ENCODE measurements at regions not wholly inside any gene's neighbourhood (a gene's known extent, or its start where the extent isn't known, plus 50 kb on each side); places are given as distances from the start of the nearest gene placed in this dataset.
A peak's percentile ranks its signal among the peaks of the same experiment; 100 is the strongest.
"Not testable (repeated sequence)": the region's sequence is repeated elsewhere in the genome, so short reads cannot be mapped to it uniquely, and the experiment has no call there.

- DNase-seq (ENCODE audit: low spot score) = no peak
Observed at GRCh38 chr3:24687671-24688070, 193.0 kb upstream of the THRB start.

DNA sequence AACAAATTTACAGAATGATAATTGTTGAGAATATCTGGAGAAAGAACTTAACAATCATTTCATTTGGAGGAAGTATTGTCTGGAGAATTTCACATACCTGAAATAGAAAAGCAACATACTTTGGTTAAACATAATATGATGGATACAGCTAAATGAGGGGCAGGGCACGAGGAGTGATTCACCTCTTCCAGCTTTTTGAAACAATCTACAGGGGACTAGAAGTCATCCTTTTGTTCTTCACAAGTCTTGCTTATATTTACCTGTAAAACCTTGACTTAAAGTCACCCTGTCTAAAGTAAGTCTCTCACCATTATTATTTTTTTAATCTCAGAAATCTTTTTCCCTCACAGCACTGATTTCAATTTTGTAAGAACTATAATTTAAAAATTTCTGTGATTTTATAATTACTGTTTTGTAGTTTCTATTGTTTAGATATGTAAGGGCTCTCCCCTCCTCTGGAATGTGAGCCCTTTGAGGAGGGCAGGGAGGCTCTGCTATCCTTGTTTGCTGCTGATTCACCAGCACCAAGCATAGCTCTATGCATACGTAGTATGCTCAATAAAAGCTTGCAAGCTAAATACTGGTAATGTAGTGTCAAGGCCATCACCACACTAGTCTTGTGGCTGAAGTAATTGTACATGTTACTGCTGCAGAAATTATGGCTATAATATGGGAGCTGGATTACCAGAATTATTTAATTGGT is 193.9 kb upstream of the THRB start:
- DNase-seq (ENCODE audit: low spot score) = peak; percentile 65

GRCh38 chr3:24689353-24689752 is 194.7 kb upstream of the THRB start:
- DNase-seq (ENCODE audit: low spot score) = no peak

DNA sequence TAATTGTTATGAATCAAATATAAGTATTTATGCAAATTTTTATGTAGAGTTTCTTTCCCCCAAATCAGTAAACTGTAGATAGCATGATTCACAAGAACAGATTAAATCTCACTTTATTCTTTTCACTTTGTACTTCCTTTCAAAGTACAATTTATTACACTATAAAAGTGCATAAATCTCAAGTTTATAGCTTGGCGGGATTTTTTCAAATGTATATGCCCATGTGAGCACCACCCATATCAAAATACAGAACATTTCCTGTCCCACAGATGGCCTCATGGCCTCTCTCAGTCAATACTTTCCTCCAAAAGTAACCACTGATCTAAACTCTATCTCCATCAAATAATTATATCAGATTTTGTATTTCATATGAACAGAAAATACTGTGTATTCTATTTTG is 196.1 kb upstream of the THRB start:
- DNase-seq (ENCODE audit: low spot score) = no peak

DNA sequence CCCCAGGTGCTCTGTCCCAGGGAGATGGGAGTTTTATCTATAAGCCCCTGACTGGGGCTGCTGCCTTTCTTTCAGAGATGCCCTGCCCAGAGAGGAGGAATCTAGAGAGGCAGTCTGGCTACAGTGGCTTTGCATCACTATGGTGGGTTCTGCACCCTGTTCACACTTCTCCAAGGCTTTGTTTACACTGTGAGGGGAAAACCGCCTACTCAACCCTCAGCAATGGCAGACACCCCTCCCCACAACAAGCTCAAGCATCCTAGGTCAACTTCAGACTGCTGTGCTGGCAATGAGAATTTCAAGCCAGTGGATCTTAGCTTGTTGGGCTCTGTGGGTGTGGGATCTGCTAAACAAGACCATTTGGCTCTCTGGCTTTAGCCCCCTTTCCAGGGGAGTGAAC is 204.4 kb upstream of the THRB start:
- not testable (repeated sequence) for DNase-seq (ENCODE audit: low spot score)

GRCh38 chr3:24704496-24704895 is 209.8 kb upstream of the THRB start:
- DNase-seq (ENCODE audit: low spot score) = peak; percentile 86

DNA sequence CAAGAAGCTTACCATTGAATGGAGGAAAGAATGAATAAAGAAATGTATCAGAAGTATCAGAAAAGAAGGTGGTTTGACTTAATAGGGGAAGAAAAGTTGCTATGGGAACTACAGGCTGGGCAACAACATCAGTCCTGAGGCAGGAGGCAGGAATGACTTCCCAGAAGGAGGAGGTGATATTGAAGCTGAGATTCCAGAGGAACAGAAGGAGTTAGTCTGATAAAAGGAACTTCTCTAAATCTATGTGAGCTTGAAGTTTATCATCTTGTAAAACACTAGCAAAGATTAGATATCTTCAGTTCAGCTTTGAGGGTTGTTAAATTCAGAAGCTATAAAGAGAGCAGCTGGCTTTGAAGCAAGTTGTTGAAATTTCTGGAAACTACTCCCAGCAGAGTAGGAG is 213.3 kb upstream of the THRB start:
- DNase-seq (ENCODE audit: low spot score) = no peak

- DNase-seq (ENCODE audit: low spot score) = peak; percentile 44
Observed at GRCh38 chr3:24709956-24710355, 215.3 kb upstream of the THRB start.

- DNase-seq (ENCODE audit: low spot score) = no peak
Observed at GRCh38 chr3:24713516-24713915, 218.9 kb upstream of the THRB start.

GRCh38 chr3:24714436-24714835 is 219.8 kb upstream of the THRB start:
- DNase-seq (ENCODE audit: low spot score) = no peak

DNA sequence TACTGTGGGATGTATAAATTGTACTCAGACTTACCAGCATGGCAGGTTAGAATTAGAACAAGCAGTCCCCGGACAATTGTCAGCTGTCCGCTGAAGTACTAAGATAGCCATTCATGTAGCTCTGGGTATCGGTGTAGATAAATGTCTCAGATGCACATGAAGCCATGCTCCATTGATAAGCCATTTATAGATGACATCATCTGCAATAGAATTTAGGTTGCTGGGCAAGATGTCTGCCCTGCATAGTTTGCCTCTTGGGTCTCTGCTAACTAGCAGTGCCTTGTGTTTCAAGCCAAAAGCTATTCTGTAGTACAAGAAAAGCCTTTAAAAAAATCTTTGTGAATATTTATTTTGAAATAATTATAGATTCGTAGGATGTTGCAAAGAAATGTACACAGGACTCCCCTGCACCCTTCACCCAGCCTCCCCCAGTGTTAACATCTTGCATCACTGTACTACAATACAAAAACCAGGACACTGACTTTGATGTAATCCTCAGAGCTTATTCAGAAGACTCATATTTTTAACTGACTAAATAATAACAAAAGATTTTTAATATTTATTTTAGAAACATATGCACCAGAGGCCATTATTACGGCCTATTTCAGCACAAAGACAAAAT is 220.6 kb upstream of the THRB start:
- DNase-seq (ENCODE audit: low spot score) = no peak

- DNase-seq (ENCODE audit: low spot score) = no peak
Observed at GRCh38 chr3:24722087-24722486, 227.4 kb upstream of the THRB start.

- DNase-seq (ENCODE audit: low spot score) = no peak
Observed at GRCh38 chr3:24725514-24726255, 231.0 kb upstream of the THRB start.

DNA sequence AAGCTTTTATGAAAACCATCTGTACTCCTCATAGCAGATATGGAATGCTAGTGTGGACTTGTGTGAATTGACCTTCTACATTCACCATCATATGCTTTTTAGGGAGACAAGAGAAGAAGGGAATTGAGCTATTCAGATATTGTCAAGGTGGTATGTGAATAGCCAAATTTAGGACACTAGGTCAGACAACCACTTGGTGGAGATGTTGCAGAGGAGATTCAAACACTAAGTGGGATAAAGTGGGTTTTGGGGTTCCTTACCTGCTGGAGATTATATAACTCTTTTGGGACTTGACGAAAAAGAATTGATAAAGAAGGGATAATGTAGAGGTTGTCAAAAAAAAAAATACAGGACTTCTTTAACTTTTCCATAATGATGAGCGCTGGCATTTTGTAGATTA is 231.8 kb upstream of the THRB start:
- no peak for DNase-seq (ENCODE audit: low spot score)

- no peak for DNase-seq (ENCODE audit: low spot score)
Observed at GRCh38 chr3:24730173-24730572, 235.5 kb upstream of the THRB start.

- DNase-seq (ENCODE audit: low spot score) = no peak
Observed at GRCh38 chr3:24734019-24734418, 239.4 kb upstream of the THRB start.

DNA sequence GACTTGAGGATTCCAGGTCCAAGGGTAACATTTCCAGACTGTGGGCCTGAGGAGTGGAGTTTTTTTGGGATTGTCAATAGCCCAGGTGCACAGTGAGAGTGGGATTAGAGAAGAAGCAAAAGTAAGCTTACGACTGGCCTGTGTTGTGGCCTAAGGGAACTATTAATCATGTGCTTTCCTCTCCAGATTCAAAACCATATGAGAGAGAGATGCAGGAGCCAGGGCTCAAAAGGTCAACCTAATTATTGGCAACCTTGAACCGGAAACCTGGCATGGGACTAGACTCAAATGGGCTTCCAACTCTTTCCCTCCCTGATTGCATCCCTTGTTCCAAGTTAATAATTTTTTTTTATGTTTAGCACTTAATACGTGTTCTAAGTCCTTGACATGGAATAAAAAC is 242.1 kb upstream of the THRB start:
- DNase-seq (ENCODE audit: low spot score) = no peak

GRCh38 chr3:24740326-24740725 is 245.7 kb upstream of the THRB start:
- DNase-seq (ENCODE audit: low spot score) = no peak

DNA sequence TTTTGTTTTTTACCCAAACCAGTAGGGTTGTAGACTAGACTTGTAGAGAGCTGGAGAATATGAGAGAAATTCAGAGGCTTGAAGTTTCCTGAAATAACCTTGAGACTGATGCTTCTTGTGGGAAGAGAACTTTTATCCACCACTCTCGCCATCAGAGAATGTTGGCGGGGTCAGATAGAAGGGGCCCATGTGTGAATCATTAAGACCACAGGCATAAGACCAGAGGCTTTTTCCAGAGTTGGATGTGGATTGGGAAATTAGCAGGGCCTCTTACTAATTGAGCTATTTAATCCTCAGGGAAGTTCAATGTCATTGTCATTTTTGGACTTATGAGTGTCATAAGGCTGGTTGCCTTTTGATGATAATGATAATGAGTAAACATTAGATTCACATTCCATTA is 246.9 kb upstream of the THRB start:
- no peak for DNase-seq (ENCODE audit: low spot score)

DNA sequence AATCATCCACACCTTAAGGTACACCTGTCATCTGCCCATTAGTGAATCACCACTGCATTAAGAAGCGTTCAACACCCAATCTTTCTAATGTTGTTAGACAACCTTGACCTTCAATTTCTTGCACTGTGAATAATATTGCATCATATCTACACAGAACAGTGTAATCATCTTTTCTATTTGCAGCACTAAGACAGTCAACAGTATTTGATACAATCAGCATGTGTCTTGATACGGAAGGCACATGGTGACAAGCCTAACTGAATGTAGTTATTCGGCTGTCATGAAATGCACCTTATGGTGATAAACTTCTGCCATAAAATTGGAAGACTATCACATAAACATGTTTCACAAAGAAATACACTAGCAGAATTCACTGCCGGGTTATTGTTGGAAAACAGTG is 253.9 kb upstream of the THRB start:
- DNase-seq (ENCODE audit: low spot score) = no peak

- DNase-seq (ENCODE audit: low spot score) = no peak
Observed at GRCh38 chr3:24751020-24751419, 256.4 kb upstream of the THRB start.

DNA sequence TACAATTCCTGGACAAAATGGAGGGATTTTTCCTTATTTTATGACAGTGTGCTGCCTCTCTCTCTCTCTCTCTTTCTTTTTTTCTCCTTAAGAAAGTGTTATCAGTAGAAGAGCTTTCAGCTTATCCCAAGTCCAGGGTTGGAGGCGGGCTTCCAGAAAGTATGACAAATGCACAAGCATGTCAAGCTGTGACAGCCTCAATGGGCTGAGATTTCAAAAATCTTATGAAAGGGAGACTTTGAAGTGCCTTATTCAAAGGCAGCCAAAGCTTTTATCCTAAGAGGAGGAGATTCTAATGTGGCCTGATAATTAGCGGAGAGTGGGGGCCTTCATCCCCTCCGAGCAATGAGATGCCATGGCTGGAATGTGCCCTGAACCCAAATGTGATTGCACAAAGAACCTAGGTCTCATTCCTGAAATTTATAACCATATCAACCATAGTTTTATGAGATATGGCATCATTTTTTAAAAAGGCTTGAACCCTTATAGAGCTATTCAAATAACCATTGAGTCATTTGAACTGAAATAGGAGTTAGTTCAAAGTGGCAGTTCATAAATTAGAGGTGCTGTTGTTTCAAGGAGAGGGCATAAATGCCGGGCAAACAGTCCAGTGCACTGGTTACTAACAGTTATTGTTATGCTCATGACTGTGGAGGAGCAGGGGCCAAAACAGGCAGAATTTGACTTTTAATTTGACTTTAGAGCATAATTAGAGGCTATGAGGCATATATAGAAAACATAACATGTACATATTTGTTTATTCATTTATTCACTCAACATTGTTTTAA is 261.6 kb upstream of the THRB start:
- DNase-seq (ENCODE audit: low spot score) = no peak

- peak; percentile 66 for DNase-seq (ENCODE audit: low spot score)
Observed at GRCh38 chr3:24763393-24763792, 268.7 kb upstream of the THRB start.
